Mesothelial cell of epicardium (in vitro differentiated cells): ENCODE measurements at regions not wholly inside any gene's neighbourhood (a gene's known extent, or its start where the extent isn't known, plus 50 kb on each side); places are given as distances from the start of the nearest gene placed in this dataset.

Experiments
- DNase-seq, 2 experiments: peaks; one replicate each; pipeline ENCODE4 v3.0.0; 2021; ENCODE audit warnings: low spot score in 2 of 2; ENCODE audit not compliant: unreplicated experiment in 2 of 2
- H3K27ac Mint-ChIP-seq: 2 replicates; pipeline ENCODE4 v1.8.0; 2021; ENCODE audit warnings: mixed read lengths
- H3K27me3 Mint-ChIP-seq: 2 replicates; pipeline ENCODE4 v1.8.0; 2021; ENCODE audit warnings: low read depth, mixed read lengths
- H3K36me3 Mint-ChIP-seq: 2 replicates; pipeline ENCODE4 v1.8.0; 2021; ENCODE audit warnings: mixed read lengths
- H3K4me1 Mint-ChIP-seq: 2 replicates; pipeline ENCODE4 v1.8.0; 2021; ENCODE audit warnings: mixed read lengths
- H3K4me3 Mint-ChIP-seq: 2 replicates; pipeline ENCODE4 v1.8.0; 2021; ENCODE audit warnings: mild to moderate bottlenecking, moderate library complexity, mixed read lengths
- H3K9me3 Mint-ChIP-seq: 2 replicates; pipeline ENCODE4 v1.8.0; 2021; ENCODE audit warnings: mixed read lengths
- CTCF ChIP-seq: fragments of 200-600 bp; sonication (generic); IDR thresholded peaks from one replicate; pipeline ENCODE4 v1.5.0; 2021; ENCODE audit warnings: antibody characterized with exemption; ENCODE audit not compliant: unreplicated experiment

- no peak for DNase-seq
- Mint-ChIP-seq H3K4me1 (peaks cover 6% of the 10 kb centered on the region), H3K27me3 (no peaks in the 10 kb centered on the region), H3K27ac (no peak overlapping the region), H3K4me3 (no peak overlapping the region), H3K36me3 (no peaks in the 10 kb centered on the region), H3K9me3 (no peaks in the 10 kb centered on the region)
- no peak for TF ChIP-seq CTCF
Observed at GRCh38 chr6:4512051-4512471, 264.1 kb upstream of the CDYL start.

GRCh38 chr6:4511641-4512020 is 264.6 kb upstream of the CDYL start:
- Mint-ChIP-seq H3K36me3 (no peaks in the 10 kb centered on the region), H3K4me1 (peaks cover 6% of the 10 kb centered on the region), H3K27ac (no peak overlapping the region), H3K27me3 (no peaks in the 10 kb centered on the region), H3K9me3 (no peaks in the 10 kb centered on the region), H3K4me3 (no peak overlapping the region)
- no peak for TF ChIP-seq CTCF
- DNase-seq = no peak

- peaks cover 6% of the 10 kb centered on the region for H3K4me1 Mint-ChIP-seq
- no peaks in the 10 kb centered on the region for H3K27me3 Mint-ChIP-seq
- no peak overlapping the region for H3K4me3 Mint-ChIP-seq
- H3K27ac Mint-ChIP-seq = no peak overlapping the region
- H3K9me3 Mint-ChIP-seq = no peaks in the 10 kb centered on the region
- H3K36me3 Mint-ChIP-seq = no peaks in the 10 kb centered on the region
- no peak for DNase-seq
- TF ChIP-seq CTCF = no peak
Observed at GRCh38 chr6:4510906-4511640, 265.1 kb upstream of the CDYL start.

GRCh38 chr6:4510317-4510716 is 265.9 kb upstream of the CDYL start:
- H3K27ac Mint-ChIP-seq = no peak overlapping the region
- H3K4me1 Mint-ChIP-seq = peaks cover 6% of the 10 kb centered on the region
- H3K9me3 Mint-ChIP-seq = no peaks in the 10 kb centered on the region

GRCh38 chr6:4509506-4509905 is 266.7 kb upstream of the CDYL start:
- Mint-ChIP-seq H3K27ac (no peak overlapping the region), H3K36me3 (no peaks in the 10 kb centered on the region), H3K9me3 (no peaks in the 10 kb centered on the region), H3K4me1 (peaks cover 6% of the 10 kb centered on the region), H3K27me3 (no peaks in the 10 kb centered on the region), H3K4me3 (no peak overlapping the region)
- no peak for DNase-seq
- no peak for TF ChIP-seq CTCF

More at GRCh38 chr6:4510317-4510716, 265.9 kb upstream of the CDYL start:
- Mint-ChIP-seq H3K27me3 (no peaks in the 10 kb centered on the region), H3K4me3 (no peak overlapping the region), H3K36me3 (no peaks in the 10 kb centered on the region)
- no peak for TF ChIP-seq CTCF
- DNase-seq = no peak
